HEK293 (cell line): ENCODE measurements at regions not wholly inside any gene's neighbourhood (a gene's known extent, or its start where the extent isn't known, plus 50 kb on each side); places are given as distances from the start of the nearest gene placed in this dataset.

Source experiments
- CTCF ChIP-seq: fragments of 450-650 bp; formaldehyde crosslinking; IDR thresholded peaks from 2 replicates; pipeline ENCODE4 v1.5.1; 2016; ENCODE audit warnings: missing biosample characterization, missing genetic modification characterization
- GLIS1 ChIP-seq: fragments of 450-650 bp; formaldehyde crosslinking; IDR thresholded peaks from 2 replicates; pipeline ENCODE4 v1.5.1; 2016; ENCODE audit warnings: missing biosample characterization, missing genetic modification characterization
- IKZF3 ChIP-seq: fragments of 450-650 bp; IDR thresholded peaks from 2 replicates; pipeline ENCODE4 v1.5.0; 2018; ENCODE audit warnings: missing biosample characterization, mild to moderate bottlenecking, missing genetic modification characterization, moderate library complexity
- SCRT2 ChIP-seq: fragments of 450-650 bp; formaldehyde crosslinking; IDR thresholded peaks from 2 replicates; pipeline ENCODE4 v1.5.1; 2016; ENCODE audit warnings: missing biosample characterization, missing genetic modification characterization
- SP2 ChIP-seq: fragments of 450-650 bp; formaldehyde crosslinking; IDR thresholded peaks from 2 replicates; pipeline ENCODE4 v1.5.1; 2016; ENCODE audit warnings: missing biosample characterization, missing genetic modification characterization
- YY1 ChIP-seq: fragments of 450-650 bp; formaldehyde crosslinking; IDR thresholded peaks from 2 replicates; pipeline ENCODE4 v1.5.1; 2018; ENCODE audit warnings: missing biosample characterization, missing genetic modification characterization
- ZBTB49 ChIP-seq: fragments of 450-650 bp; formaldehyde crosslinking; IDR thresholded peaks from 2 replicates; pipeline ENCODE4 v1.5.1; 2016; ENCODE audit warnings: missing biosample characterization, missing genetic modification characterization, low read depth
- ZNF121 ChIP-seq: fragments of 450-650 bp; formaldehyde crosslinking; IDR thresholded peaks from 2 replicates; pipeline ENCODE4 v1.5.1; 2016; ENCODE audit warnings: missing biosample characterization, missing genetic modification characterization
- ZNF266 ChIP-seq: fragments of 450-650 bp; formaldehyde crosslinking; IDR thresholded peaks from 2 replicates; pipeline ENCODE4 v1.5.1; 2016; ENCODE audit warnings: missing biosample characterization, missing genetic modification characterization, low read depth
- TF ChIP-seq, protein P1 (sequence below): fragments of 450-650 bp; formaldehyde crosslinking; IDR thresholded peaks from 2 replicates; pipeline ENCODE4 v1.5.1; 2016; ENCODE audit warnings: missing biosample characterization, missing genetic modification characterization

- TF ChIP-seq SCRT2 (tag by site-specific recombination) (no peak), CTCF (tag by site-specific recombination) (no peak), YY1 (no peak), IKZF3 (tag by site-specific recombination) (no peak), ZNF266 (no peak), GLIS1 (tag by site-specific recombination) (no peak), SP2 (tag by site-specific recombination) (no peak), ZBTB49 (no peak), ZNF121 (tag by site-specific recombination) (no peak)
- TF ChIP-seq, protein P1, sequence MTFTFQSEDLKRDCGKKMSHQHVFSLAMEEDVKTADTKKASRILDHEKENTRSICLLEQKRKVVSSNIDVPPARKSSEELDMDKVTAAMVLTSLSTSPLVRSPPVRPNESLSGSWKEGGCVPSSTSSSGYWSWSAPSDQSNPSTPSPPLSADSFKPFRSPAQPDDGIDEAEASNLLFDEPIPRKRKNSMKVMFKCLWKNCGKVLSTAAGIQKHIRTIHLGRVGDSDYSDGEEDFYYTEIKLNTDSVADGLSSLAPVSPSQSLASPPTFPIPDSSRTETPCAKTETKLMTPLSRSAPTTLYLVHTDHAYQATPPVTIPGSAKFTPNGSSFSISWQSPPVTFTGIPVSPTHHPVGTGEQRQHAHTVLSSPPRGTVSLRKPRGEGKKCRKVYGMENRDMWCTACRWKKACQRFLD (tag by site-specific recombination) = no peak
Measured at GRCh38 chr20:63061051-63061770, 54.4 kb upstream of the BHLHE23 start.
